Activated CD4-positive, alpha-beta T cell treated with anti-CD3 and anti-CD28 coated beads for 1 hour (primary cell): ENCODE measurements at regions not wholly inside any gene's neighbourhood (a gene's known extent, or its start where the extent isn't known, plus 50 kb on each side); places are given as distances from the start of the nearest gene placed in this dataset.

Source experiments
- DNase-seq: peaks from one replicate; pipeline ENCODE4 v3.0.0-alpha.2; 2020

DNA sequence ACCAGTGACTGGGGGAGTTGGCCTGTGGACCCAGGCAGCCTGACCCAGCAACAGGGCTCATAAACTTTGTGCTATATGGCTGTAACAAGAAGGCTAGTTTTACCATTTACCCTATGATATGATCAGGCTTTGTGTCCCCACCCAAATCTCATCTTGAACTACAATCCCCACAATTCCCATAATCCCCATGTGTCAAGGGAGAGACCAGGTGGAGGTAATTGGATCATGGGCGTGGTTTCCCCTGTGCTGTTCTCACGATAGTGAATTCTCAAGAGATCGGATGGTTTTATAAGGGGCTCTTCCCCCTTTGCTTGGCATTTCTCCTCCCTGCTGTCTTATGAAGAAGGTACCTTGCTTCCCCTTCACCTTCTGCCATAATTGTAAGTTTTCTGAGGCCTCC lies 111.2 kb upstream of the NLRP1 start:
- DNase-seq = no peak

- DNase-seq = no peak
Observed at GRCh38 chr17:5698959-5699358, 114.7 kb upstream of the NLRP1 start.

GRCh38 chr17:5699814-5700213 lies 115.5 kb upstream of the NLRP1 start:
- no peak for DNase-seq

DNA sequence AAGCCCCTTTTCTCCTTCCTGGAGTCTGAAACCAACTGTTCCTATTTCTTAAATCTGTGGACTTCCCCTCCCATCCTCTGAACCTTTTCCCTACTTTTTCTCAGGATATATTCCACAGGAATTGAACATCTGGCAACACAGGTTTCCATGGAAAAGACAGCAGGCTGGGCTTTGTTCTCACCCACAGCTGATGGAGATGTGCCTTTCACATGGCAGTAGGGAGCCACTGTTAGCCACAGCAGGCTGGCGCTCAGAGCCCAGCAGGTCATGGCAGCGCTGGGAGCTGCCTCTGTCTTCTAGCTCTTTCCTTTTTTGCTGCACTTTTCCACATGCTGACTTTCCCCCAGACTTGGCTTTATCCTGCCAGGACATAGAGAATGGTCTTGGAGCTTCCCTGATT lies 116.4 kb upstream of the NLRP1 start:
- DNase-seq = no peak

- DNase-seq = no peak
Observed at GRCh38 chr17:5701381-5701780, 117.1 kb upstream of the NLRP1 start.

- DNase-seq = no peak
Observed at GRCh38 chr17:5702951-5703510, 118.7 kb upstream of the NLRP1 start.

DNA sequence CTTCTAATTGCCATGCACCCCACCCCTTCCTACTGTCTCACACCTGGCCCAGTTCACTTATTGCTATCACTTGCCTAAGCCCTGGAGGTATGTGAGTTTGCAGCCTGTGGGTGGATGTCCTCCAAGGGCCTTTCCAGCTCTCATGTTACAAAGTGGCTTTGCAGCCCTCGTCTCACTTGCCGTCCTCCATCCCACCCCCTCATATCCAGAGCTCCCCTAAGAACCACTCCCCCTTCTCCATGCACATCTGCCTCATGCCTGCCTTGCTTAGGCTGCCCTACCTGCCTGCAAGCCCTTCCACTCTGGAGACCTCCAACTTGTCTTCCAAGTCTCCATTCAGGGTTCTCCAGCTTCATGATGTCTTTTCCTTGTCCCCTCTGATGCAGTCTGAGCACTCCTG lies 119.4 kb upstream of the NLRP1 start:
- DNase-seq = no peak

GRCh38 chr17:5705081-5705875 lies 121.0 kb upstream of the NLRP1 start:
- no peak for DNase-seq

- no peak for DNase-seq
Observed at GRCh38 chr17:5705876-5706576, 121.7 kb upstream of the NLRP1 start.

DNA sequence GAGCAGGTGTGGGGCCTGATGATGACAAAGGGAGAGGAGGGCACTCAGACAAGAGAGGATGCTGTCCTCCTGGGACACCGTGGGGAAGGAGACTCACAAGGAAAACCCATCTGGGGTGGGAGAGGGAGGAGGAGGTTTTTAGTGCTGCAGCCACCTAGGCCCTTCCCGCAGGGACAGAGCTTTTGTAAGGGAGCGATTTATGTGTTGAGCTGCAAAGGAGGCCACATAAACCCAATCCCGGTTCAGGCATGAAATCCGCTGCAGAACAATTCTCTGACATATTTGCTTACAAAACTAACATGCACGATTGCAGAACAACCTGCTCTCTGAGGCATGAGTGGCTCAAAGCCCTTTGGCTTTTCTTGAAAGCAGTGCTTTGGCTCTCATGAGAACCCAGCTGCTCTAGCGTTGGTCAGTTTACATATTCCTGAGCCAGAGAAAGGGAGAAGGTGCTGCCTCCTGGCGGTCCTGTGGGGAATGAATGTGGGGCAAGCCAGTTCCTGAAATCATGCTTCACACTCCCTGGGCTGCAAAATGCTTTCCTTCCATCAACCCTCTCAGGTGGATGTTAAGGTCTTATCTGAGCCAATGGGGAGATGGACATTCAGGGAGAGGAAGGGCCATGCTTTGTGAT lies 122.4 kb upstream of the NLRP1 start:
- DNase-seq = peak; percentile 39

DNA sequence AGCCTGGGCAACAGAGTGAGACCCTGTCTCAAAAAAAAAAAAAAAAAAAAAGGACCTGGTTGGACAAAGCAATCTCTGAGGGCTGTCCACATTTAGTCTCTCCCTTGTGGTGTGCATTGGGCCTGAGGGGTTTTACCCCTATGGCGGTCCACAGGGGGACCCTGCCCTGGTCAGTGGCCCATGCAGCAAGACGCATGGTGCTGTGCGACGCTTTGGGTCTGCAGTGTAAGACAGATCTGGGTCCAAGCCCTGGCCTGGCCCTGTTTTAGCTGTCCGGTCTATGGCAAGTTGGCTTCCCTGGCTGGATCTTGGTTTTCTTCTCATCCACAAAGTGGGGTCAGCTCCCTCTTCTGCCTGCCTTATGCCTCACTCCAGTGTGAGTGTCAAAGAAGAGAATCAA lies 123.2 kb upstream of the NLRP1 start:
- DNase-seq = no peak

GRCh38 chr17:5708344-5708743 lies 124.0 kb upstream of the NLRP1 start:
- no peak for DNase-seq

DNA sequence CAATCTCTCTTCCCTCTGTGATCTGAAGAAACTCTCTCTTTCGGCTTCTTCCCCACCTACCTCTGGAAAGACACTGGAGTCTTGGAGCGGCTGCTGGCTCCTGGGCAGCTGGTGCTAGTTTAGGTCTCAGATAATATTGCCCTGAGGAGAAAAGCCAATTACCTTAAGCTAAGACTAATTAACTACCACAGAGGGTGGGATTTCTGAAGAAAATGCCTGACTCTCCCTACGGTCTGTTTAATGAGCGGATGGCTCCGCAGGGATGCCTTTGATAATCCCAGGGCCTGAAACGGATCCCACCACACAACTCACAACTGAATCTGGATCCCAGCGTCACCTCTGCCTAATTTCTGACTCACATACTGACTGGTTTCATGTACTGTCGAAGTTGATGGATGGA lies 127.0 kb upstream of the NLRP1 start:
- DNase-seq = no peak

DNA sequence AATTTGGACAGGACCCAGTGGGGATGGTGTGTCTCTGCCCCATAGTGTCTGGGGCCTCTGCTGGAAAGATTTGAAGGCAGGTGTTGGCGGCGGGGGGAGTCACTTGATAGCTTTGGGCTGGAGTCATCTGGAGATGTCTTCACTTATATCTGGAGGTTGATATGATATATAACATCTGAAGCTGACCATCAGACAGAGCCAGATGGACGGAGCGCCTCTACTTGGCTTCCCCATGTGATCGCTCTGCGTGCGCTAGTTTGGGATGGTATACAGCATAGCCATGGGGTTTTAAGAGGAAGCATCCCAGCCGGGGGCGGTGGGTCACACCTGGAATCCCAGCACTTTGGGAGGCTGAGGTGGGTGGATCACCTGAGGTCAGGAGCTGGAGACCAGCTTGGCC lies 130.7 kb upstream of the NLRP1 start:
- no peak for DNase-seq

DNA sequence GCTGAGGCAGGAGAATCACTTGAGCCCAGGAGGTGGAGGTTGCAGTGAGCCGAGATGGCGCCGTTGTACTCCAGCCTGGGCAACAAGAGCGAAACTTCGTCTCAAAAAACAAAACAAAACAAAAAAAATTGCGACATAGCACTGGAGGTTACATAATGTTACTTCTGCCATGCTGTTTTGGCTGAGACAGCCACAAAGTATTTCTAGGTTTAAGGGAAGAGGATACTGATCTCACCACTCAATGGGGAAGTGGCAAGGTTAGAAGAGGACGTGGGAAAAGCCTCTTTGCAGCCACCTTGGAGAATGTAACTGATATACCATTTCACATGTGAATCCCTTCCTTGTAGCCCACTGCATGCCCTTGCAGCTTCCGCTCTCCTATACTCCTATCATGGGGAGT lies 131.2 kb upstream of the NLRP1 start:
- DNase-seq = no peak

DNA sequence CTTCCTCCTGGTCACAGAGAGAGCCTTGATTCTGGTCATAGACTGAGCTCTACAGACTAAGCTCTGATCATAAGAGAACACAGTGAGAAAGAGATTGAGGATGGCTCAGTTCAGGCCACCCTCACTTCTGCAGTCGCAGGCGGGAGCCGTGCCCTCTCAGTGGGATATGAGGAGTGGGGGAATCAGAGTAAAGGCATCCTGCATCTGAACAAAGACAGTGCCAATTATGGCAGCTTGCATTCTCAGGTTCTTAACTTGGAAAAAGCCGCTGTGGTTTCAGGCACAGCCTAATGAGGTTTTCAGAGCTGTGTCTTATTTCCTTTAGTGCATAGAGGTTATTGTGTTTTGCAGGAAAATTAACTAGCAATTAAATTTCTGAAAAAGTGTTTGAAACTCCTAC lies 134.4 kb upstream of the NLRP1 start:
- DNase-seq = no peak

DNA sequence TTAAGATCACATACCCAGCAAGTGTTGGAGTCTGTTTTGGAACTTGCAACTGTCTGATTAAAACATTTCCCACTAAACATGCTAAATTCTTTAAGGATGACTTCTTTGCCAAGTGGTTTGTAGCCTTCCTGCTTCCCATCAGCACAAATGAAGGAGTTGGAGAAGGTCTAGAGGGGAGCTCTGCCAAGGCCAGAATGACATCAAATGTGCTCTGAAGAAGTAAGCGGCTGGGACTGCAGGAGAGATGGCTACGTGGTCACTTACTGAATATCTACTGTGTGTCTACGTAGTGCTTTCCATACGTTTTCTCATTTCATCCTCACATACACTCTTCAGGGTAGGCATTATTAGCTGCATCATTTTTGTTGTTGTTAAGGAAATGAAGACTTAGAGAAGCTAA lies 135.7 kb upstream of the NLRP1 start:
- no peak for DNase-seq

DNA sequence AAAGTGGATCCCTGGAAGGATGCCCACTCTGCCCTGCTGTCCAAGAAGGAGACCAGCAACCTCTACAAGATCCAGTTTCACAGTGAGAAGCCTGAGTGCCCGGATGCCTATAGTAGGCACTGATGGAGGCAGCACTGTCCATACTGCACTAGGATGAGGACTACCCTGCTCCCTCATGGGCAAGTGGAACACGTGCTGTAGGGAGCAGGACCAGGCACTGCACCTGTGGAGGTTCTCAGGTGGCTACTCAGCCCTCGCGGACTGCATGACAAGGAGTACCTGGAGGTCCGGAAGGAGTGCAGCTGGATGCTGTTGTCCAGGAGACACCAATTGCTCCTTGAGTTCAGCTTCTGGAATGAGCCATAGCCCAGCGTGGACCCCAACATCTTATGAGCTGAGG lies 146.1 kb upstream of the NLRP1 start:
- no peak for DNase-seq

DNA sequence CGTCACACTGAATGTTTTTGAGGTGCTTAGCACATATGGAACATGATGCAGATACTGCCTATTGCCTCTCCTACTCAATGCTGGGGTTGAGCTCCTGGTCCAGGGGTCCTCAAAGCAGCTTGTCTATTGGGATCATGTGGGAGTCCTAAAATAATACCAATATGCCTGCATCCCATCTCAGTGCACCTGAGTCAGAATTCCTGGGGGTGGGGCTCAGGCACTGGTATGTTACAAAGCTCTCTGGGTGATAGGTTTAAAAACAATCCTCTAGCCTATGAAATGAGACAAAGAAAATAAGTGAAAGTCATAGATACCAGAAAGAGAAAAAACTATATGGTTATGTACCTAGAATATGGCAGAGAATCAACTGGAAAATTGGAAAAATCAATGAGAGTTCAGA lies 156.6 kb upstream of the NLRP1 start:
- no peak for DNase-seq

DNA sequence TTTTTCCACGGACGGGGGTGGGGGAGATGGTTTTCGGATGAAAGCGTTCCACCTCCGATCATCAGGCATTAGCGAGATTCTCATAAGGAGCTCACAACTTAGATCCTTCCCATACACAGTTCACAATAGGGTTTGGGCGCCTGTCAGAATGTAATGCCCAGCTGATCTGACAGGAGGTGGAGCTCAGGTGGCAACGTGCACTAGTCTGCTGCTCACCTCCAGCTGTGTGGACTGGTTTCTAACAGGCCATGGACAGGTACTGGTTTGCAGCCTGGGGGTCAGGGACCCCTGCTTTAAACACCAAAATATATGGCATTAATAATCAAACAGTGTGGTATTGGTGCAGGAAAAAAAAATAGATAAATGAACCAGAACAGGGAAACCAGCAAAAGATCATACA lies 157.5 kb upstream of the NLRP1 start:
- no peak for DNase-seq

GRCh38 chr17:5745111-5745813 lies 161.0 kb upstream of the NLRP1 start:
- DNase-seq = no peak

DNA sequence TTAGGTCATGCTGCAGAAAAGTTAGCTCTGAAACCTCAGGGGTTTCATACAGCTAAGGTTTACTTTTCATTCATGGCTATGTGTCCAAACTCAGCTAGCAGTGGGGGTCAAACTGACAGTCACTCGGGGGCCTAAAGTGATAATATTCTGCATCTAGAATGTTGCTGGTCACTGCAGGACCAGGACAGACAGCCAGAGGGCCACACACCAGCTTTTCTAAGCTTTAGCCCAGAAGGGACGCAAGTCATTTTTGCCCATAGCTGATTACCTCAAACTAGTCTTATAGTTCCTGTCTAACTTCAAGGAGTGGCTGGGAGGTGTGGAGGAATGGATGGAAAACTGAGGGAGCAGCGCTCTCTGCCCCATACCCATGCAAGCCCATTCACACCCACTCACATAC lies 163.0 kb upstream of the NLRP1 start:
- DNase-seq = no peak

- DNase-seq = no peak
Observed at GRCh38 chr17:5747964-5748363, 163.7 kb upstream of the NLRP1 start.
